ENCODE measurements at regions not wholly inside any gene's neighbourhood (a gene's known extent, or its start where the extent isn't known, plus 50 kb on each side); places are given as distances from the start of the nearest gene placed in this dataset.

DNA sequence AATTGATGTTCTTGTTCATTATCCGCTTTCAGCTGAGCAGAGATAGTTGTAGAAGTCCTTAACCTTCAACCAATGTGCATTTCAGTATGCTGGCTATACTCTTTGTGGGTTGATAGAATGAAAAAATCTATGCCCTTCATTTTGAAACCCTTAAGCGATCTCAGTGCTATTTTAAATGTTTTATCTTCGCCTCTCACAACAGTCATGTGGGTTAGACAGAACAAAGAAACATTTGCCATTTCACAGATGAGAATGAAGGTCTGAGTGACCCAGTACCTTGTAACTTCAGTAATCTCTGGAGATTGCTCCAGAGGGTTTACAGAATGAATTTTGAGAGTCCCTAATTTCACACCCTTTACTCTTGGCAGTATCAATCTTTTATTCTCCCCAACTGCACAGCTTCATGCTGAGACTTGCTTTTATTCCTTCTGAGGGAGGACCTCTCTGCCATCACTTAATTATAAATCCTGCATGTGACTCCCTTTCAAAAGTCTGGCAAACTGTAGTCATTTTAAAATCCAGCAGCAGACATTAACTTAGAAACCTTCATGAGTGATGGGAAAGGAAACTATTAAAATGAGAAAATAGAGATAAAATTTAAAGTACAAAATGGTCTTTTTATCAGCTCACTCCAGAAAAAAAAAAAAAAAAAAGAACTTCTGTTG lies 921.5 kb downstream of the RAB28 start:
- in situ Hi-C loops (cut with MboI; ENCODE audit: low sequenced_read_pairs, unreplicated experiment): no loop called here
- TF ChIP-seq, protein P1, sequence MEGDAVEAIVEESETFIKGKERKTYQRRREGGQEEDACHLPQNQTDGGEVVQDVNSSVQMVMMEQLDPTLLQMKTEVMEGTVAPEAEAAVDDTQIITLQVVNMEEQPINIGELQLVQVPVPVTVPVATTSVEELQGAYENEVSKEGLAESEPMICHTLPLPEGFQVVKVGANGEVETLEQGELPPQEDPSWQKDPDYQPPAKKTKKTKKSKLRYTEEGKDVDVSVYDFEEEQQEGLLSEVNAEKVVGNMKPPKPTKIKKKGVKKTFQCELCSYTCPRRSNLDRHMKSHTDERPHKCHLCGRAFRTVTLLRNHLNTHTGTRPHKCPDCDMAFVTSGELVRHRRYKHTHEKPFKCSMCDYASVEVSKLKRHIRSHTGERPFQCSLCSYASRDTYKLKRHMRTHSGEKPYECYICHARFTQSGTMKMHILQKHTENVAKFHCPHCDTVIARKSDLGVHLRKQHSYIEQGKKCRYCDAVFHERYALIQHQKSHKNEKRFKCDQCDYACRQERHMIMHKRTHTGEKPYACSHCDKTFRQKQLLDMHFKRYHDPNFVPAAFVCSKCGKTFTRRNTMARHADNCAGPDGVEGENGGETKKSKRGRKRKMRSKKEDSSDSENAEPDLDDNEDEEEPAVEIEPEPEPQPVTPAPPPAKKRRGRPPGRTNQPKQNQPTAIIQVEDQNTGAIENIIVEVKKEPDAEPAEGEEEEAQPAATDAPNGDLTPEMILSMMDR (IDR thresholded peaks at IDR 0.05; ENCODE audit: borderline replicate concordance, control extremely low read depth, extremely low read depth, insufficient read depth, missing control alignments): no peak
- DNase-seq (ENCODE audit: low spot score): no peak

DNA sequence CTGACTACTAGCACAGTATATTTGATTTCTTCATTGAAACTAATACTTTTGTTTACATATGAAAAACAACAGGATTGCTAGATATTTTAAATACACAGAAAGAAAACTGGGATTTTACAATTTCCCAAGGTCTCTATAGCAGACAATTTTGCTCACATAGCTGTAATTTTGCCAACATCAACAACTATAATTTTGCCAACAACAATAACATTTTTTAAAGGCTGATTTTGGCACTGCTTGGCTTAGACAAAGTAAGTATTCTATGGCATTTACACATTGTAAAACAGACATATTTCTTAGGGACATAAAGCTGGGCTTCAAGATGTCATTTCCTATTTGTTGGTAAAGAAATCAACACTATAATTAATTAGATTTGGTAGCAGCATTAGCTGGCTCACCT lies 922.1 kb downstream of the RAB28 start:
- TF ChIP-seq, protein P1 (IDR thresholded peaks at IDR 0.05; ENCODE audit: borderline replicate concordance, control extremely low read depth, extremely low read depth, insufficient read depth, missing control alignments): no peak
- DNase-seq (ENCODE audit: low spot score): no peak
- in situ Hi-C loops (cut with MboI; ENCODE audit: low sequenced_read_pairs, unreplicated experiment): no loop called here

DNA sequence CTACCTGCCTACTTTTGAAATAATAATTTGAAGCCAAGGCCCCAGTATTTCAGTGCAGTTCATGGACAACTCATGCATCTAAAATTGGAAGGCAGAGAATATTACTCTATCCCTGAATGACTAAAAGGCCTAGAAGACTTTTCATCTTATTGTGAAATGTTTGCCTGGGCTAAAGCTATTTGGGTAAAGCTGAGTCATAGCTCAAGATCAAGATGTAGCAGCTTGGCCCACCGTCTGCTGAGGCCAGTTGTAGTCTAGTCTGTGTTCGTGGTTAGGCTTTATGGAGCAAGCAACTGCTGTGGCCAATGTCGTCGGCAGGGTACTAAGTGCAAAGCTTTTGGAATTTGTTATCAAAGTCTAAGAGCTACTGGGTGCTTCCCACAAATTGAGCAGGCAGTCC lies 929.1 kb downstream of the RAB28 start:
- TF ChIP-seq, protein P1 (IDR thresholded peaks at IDR 0.05; ENCODE audit: borderline replicate concordance, control extremely low read depth, extremely low read depth, insufficient read depth, missing control alignments): no peak
- no peak for DNase-seq (ENCODE audit: low spot score)
- in situ Hi-C loops (cut with MboI; ENCODE audit: low sequenced_read_pairs, unreplicated experiment): no loop called here

DNA sequence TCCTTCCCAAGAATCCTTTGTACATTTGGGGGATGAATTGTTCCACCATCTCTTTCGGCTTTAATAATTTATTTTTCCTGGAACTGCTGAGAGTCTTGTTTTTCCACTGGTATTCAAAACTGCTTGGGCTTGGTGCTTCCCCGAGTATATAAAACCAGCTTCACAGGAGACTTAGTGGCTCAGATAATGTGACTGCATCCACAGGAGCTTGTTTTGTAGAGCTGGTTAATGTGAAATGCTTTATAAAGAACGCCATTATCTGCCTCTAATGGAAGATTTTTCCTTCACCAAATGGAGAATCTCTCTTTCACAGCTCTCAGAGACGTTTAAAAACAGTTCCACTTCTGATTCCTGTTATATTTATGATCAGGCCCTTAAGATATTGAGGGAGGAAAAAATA lies 935.5 kb downstream of the RAB28 start:
- in situ Hi-C loops (cut with MboI; ENCODE audit: low sequenced_read_pairs, unreplicated experiment): no loop called here
- TF ChIP-seq, protein P1 (IDR thresholded peaks at IDR 0.05; ENCODE audit: borderline replicate concordance, control extremely low read depth, extremely low read depth, insufficient read depth, missing control alignments): no peak
- DNase-seq (ENCODE audit: low spot score): no peak

DNA sequence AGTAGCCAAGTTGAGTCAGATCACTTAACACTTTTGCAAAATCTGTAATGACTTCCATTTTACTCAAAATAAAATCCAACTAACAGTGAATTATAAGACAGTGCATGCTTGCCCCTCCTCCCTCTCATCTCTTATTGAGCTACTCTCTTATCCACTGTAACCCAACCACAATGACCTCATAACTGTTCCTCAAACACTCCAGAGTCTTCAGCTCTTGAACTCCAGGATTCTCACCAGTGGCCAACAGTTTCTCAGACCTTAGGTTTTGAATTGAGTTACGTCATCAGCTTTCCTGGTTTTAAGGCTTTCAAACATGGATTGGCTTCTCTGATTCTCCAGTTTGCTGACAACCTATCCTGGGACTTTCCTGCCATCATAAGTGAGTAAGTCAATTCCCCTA lies 938.3 kb downstream of the RAB28 start:
- TF ChIP-seq, protein P1 (IDR thresholded peaks at IDR 0.05; ENCODE audit: borderline replicate concordance, control extremely low read depth, extremely low read depth, insufficient read depth, missing control alignments): no peak
- DNase-seq (ENCODE audit: low spot score): no peak
- in situ Hi-C loops (cut with MboI; ENCODE audit: low sequenced_read_pairs, unreplicated experiment): no loop called here

DNA sequence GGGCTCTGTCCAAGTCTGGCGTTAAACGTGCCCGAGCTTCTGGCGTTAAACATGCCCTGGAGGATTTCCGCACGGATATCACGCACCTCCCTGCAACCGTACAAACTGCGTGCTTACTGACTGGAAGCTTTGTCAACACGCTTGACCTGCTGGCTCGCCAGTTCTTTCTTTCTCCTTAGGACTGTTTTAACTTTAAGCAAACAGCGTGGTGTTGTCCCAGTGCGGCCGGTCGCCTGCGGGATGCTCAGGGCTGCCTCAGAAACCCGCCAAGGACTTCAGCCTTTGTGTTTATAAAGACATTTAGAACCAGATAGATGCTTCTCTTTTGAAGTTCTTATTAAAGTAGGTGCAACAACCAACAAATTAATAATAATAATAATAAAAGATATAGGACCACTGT lies 946.0 kb downstream of the RAB28 start:
- TF ChIP-seq, protein P1 (IDR thresholded peaks at IDR 0.05; ENCODE audit: borderline replicate concordance, control extremely low read depth, extremely low read depth, insufficient read depth, missing control alignments): no peak
- DNase-seq (ENCODE audit: low spot score): no peak
- in situ Hi-C loops (cut with MboI; ENCODE audit: low sequenced_read_pairs, unreplicated experiment): no loop called here

All from GM13976 (cell line).